Suprapubic skin (tissue), 4 donors: ENCODE measurements at regions not wholly inside any gene's neighbourhood (a gene's known extent, or its start where the extent isn't known, plus 50 kb on each side); places are given as distances from the start of the nearest gene placed in this dataset.

Experiments used
- DNase-seq, 2 donors: peaks; one replicate each; pipeline ENCODE4 v3.0.0-alpha.2; 2019; ENCODE audit warnings: low spot score in 2 of 2
- H3K27ac ChIP-seq: fragments of 200-600 bp; sonication (generic); one replicate; pipeline ENCODE4 v1.5.1; 2019
- H3K27me3 ChIP-seq: fragments of 200-600 bp; sonication (generic); one replicate; pipeline ENCODE4 v1.5.1; 2019
- H3K36me3 ChIP-seq: fragments of 200-600 bp; sonication (generic); one replicate; pipeline ENCODE4 v1.5.1; 2019
- H3K4me1 ChIP-seq: fragments of 200-600 bp; sonication (generic); one replicate; pipeline ENCODE4 v1.5.1; 2019
- H3K4me3 ChIP-seq: fragments of 200-600 bp; sonication (generic); one replicate; pipeline ENCODE4 v1.5.1; 2019; ENCODE audit warnings: mild to moderate bottlenecking
- H3K9me3 ChIP-seq: fragments of 200-600 bp; sonication (generic); one replicate; pipeline ENCODE4 v1.5.1; 2019
- EP300 ChIP-seq: sonication (generic); formaldehyde crosslinking; IDR thresholded peaks from one replicate; pipeline ENCODE4 v1.6.1; 2017; ENCODE audit warnings: antibody characterized with exemption
- POLR2A ChIP-seq, 2 donors: fragments of 450-650 bp; IDR thresholded peaks; one replicate each; pipeline ENCODE4 v1.6.1; 2017; ENCODE audit warnings: antibody characterized with exemption in 2 of 2, mild to moderate bottlenecking in 2 of 2, moderate library complexity in 2 of 2
- POLR2AphosphoS5 ChIP-seq, 3 donors: sonication (generic); formaldehyde crosslinking; IDR thresholded peaks; one replicate each; pipeline ENCODE4 v1.6.1; 2017; ENCODE audit warnings: antibody characterized with exemption in 3 of 3
- WGBS: methylation state at CpG from one replicate; pipeline ENCODE4 v1.1.5; 2018; 5-methylcytosine and 5-hydroxymethylcytosine counted together
- TF ChIP-seq, protein P1 (sequence below), 2 donors: fragments of 200-600 bp in 1 of 2; fragments of 450-650 bp in 1 of 2; sonication (generic) in 1 of 2; IDR thresholded peaks; one replicate each; pipeline ENCODE4 v1.5.1; 2016 to 2019; ENCODE audit warnings: antibody characterized with exemption in 2 of 2, mild to moderate bottlenecking in 1 of 2, moderate library complexity in 1 of 2

GRCh38 chr6:2378891-2379652, 133.7 kb upstream of the GMDS start:
- Histone ChIP-seq H3K27me3 (no peaks in the 10 kb centered on the region), H3K36me3 (no peaks in the 10 kb centered on the region), H3K9me3 (no peaks in the 10 kb centered on the region), H3K4me3 (no peak overlapping the region), H3K4me1 (no peaks in the 10 kb centered on the region), H3K27ac (no peak overlapping the region)
- 83% methylated on average over 9 of the region's 9 CpGs for WGBS
- DNase-seq = no peak
- TF ChIP-seq POLR2AphosphoS5 (IDR thresholded peaks at IDR 0.05) (no peak), EP300 (no peak)

DNA sequence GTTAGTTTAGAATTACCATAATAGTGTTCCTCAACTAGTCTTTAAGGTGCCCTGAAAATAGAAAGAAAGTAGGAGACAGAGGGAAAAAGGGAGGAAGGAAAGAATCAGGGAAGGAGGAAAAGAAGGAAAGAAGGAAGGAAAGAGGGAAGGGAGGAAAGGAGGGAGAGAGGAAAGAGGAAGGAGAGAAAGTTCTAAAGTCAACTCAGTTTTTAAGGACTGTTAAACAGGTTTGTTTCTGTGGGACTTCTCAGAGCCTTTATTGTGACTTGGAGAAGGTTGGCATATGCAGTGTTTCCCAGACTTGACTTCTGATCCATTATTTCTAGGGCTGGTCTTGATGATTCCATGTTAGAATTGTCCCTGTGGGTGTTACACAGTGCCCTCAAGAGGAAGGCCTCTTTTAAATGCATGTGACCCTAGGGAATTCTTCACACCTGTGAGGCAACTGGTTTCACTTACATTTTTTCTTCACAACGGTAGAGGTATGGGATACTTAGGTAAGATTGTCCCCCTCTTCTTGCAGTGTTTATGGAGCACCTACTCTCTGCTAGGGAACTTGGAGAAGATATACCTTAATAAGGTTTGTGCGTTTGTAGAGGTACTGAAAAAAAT, 132.7 kb upstream of the GMDS start:
- 66% methylated on average over 2 of the region's 2 CpGs for WGBS
- Histone ChIP-seq H3K4me1 (no peaks in the 10 kb centered on the region), H3K27ac (no peak overlapping the region)

GRCh38 chr6:2376429-2377355, 131.3 kb upstream of the GMDS start:
- Histone ChIP-seq H3K27me3 (no peaks in the 10 kb centered on the region), H3K4me1 (no peaks in the 10 kb centered on the region), H3K9me3 (no peaks in the 10 kb centered on the region), H3K27ac (no peak overlapping the region), H3K4me3 (no peak overlapping the region), H3K36me3 (no peaks in the 10 kb centered on the region)
- WGBS = 68% methylated on average over 19 of the region's 19 CpGs
- TF ChIP-seq POLR2A (IDR thresholded peaks at IDR 0.05) (no peak), EP300 (no peak), POLR2AphosphoS5 (IDR thresholded peaks at IDR 0.05) (no peak)
- TF ChIP-seq, protein P1, sequence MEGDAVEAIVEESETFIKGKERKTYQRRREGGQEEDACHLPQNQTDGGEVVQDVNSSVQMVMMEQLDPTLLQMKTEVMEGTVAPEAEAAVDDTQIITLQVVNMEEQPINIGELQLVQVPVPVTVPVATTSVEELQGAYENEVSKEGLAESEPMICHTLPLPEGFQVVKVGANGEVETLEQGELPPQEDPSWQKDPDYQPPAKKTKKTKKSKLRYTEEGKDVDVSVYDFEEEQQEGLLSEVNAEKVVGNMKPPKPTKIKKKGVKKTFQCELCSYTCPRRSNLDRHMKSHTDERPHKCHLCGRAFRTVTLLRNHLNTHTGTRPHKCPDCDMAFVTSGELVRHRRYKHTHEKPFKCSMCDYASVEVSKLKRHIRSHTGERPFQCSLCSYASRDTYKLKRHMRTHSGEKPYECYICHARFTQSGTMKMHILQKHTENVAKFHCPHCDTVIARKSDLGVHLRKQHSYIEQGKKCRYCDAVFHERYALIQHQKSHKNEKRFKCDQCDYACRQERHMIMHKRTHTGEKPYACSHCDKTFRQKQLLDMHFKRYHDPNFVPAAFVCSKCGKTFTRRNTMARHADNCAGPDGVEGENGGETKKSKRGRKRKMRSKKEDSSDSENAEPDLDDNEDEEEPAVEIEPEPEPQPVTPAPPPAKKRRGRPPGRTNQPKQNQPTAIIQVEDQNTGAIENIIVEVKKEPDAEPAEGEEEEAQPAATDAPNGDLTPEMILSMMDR (IDR thresholded peaks at IDR 0.05) = no peak
- DNase-seq = no peak

More for the DNA sequence above, 132.7 kb upstream of the GMDS start:
- Histone ChIP-seq H3K27me3 (no peaks in the 10 kb centered on the region), H3K9me3 (no peaks in the 10 kb centered on the region), H3K36me3 (no peaks in the 10 kb centered on the region), H3K4me3 (no peak overlapping the region)
- TF ChIP-seq POLR2AphosphoS5 (IDR thresholded peaks at IDR 0.05) (no peak), EP300 (no peak), POLR2A (IDR thresholded peaks at IDR 0.05) (no peak)
- TF ChIP-seq, protein P1 (IDR thresholded peaks at IDR 0.05) = no peak
- no peak for DNase-seq

- no peak for DNase-seq
- Histone ChIP-seq H3K4me1 (no peaks in the 10 kb centered on the region), H3K9me3 (no peaks in the 10 kb centered on the region), H3K36me3 (no peaks in the 10 kb centered on the region), H3K27ac (no peak overlapping the region), H3K27me3 (no peaks in the 10 kb centered on the region), H3K4me3 (no peak overlapping the region)
- WGBS = 84% methylated on average over 17 of the region's 17 CpGs
- TF ChIP-seq POLR2AphosphoS5 (IDR thresholded peaks at IDR 0.05) = no peak
- no peak for TF ChIP-seq POLR2A (IDR thresholded peaks at IDR 0.05)
- TF ChIP-seq, protein P1 (IDR thresholded peaks at IDR 0.05) = no peak
- TF ChIP-seq EP300 = no peak
These were observed 130.0 kb upstream of the GMDS start for GRCh38 chr6:2375443-2375842.

- no peaks in the 10 kb centered on the region for H3K4me1 ChIP-seq
- no peak overlapping the region for H3K27ac ChIP-seq
- TF ChIP-seq EP300 (no peak), POLR2A (IDR thresholded peaks at IDR 0.05) (no peak), POLR2AphosphoS5 (IDR thresholded peaks at IDR 0.05) (no peak)
- TF ChIP-seq, protein P1 (IDR thresholded peaks at IDR 0.05) = no peak
- H3K36me3 ChIP-seq = no peaks in the 10 kb centered on the region
- H3K27me3 ChIP-seq = no peaks in the 10 kb centered on the region
- no peaks in the 10 kb centered on the region for H3K9me3 ChIP-seq
- no peak overlapping the region for H3K4me3 ChIP-seq
- no peak for DNase-seq
- 89% methylated on average over 8 of the region's 8 CpGs for WGBS
These were observed 124.2 kb upstream of the GMDS start for GRCh38 chr6:2369606-2370005.
